GM21529 (cell line): ENCODE measurements at regions not wholly inside any gene's neighbourhood (a gene's known extent, or its start where the extent isn't known, plus 50 kb on each side); places are given as distances from the start of the nearest gene placed in this dataset.

Experiments
- ATAC-seq: cut with Tn5 transposase; IDR thresholded peaks from one replicate; pipeline ENCODE4 v1.9.1; 2021; ENCODE audit not compliant: unreplicated experiment

GRCh38 chr14:106842687-106843086 is 1316.3 kb downstream of the TMEM121 start:
- no peak for ATAC-seq

- ATAC-seq = no peak
Observed at GRCh38 chr14:106843386-106843785, 1317.0 kb downstream of the TMEM121 start.

- ATAC-seq = no peak
Observed at GRCh38 chr14:106843951-106844483, 1317.6 kb downstream of the TMEM121 start.

GRCh38 chr14:106844608-106845285 is 1318.4 kb downstream of the TMEM121 start:
- ATAC-seq = peak; percentile 46

GRCh38 chr14:106845286-106846087 is 1319.1 kb downstream of the TMEM121 start:
- peak; percentile 35 for ATAC-seq

- ATAC-seq = no peak
Observed at GRCh38 chr14:106846218-106846617, 1319.8 kb downstream of the TMEM121 start.

GRCh38 chr14:106848330-106849121 is 1322.1 kb downstream of the TMEM121 start:
- no peak for ATAC-seq

- peak; percentile 66 for ATAC-seq
Observed at GRCh38 chr14:106850913-106851825, 1324.8 kb downstream of the TMEM121 start.

GRCh38 chr14:106872611-106873446 is 1346.4 kb downstream of the TMEM121 start:
- peak; percentile 55 for ATAC-seq

GRCh38 chr14:106874350-106874749 is 1348.0 kb downstream of the TMEM121 start:
- no peak for ATAC-seq

- peak; percentile 51 for ATAC-seq
Observed at GRCh38 chr14:106875503-106875902, 1349.1 kb downstream of the TMEM121 start.

- ATAC-seq = no peak
Observed at GRCh38 chr14:106876711-106877110, 1350.3 kb downstream of the TMEM121 start.

- no peak for ATAC-seq
Observed at GRCh38 chr14:106877517-106877916, 1351.1 kb downstream of the TMEM121 start.

- ATAC-seq = peak; percentile 53
Observed at GRCh38 chr14:106879241-106879640, 1352.9 kb downstream of the TMEM121 start.

- no peak for ATAC-seq
Observed at GRCh38 chr14:106883218-106883692, 1356.9 kb downstream of the TMEM121 start.
